Endothelial cell of umbilical vein (primary cell): ENCODE measurements at regions not wholly inside any gene's neighbourhood (a gene's known extent, or its start where the extent isn't known, plus 50 kb on each side); places are given as distances from the start of the nearest gene placed in this dataset.

Source experiments
- BruUV-seq: library from RNA; stranded (reverse); fragments of 400-500 nt; replicated peaks from 2 replicates; lab custom pipeline; 2021; lab: Mats Ljungman, UMichigan
- CTCF ChIA-PET: fragments of 300-600, 350-600 bp; sonication (Branson Sonifier 250); formaldehyde crosslinking; loops from one replicate; lab custom pipeline; 2021; ENCODE audit warnings: antibody characterized with exemption, inconsistent platforms; lab: Charles Lee
- POLR2A ChIA-PET: fragments of 300-600, 350-600 bp; sonication (Branson Sonifier 250); formaldehyde crosslinking; loops from one replicate; lab custom pipeline; 2021; ENCODE audit warnings: antibody characterized with exemption, inconsistent platforms; lab: Charles Lee
- DNase-seq: peaks from one replicate; pipeline ENCODE4 v3.0.0-alpha.2; 2011; ENCODE audit warnings: low read depth, low spot score
- FAIRE-seq: peaks from 2 replicates; lab custom pipeline; 2011; peaks lifted over from hg19 to GRCh38; lab: Jason Lieb, UNC
- H2AFZ ChIP-seq: 2 replicates; pipeline ENCODE4 v1.6.0; 2012; ENCODE audit warnings: low read depth, low read length, control low read depth, inconsistent platforms
- H3K27ac ChIP-seq: 2 replicates; pipeline ENCODE4 v1.5.1; 2011; ENCODE audit warnings: low read depth, mild to moderate bottlenecking, control low read depth, low read length, moderate library complexity; ENCODE audit not compliant: insufficient read depth
- H3K27me3 ChIP-seq, 2 experiments: 2 replicates each; pipeline versions ENCODE4 v1.6.0 to v1.6.1; 2011; ENCODE audit warnings: low read length in 2 of 2, mixed read lengths in 1 of 2; ENCODE audit not compliant: control insufficient read depth in 2 of 2, insufficient read depth in 2 of 2
- H3K36me3 ChIP-seq, 2 experiments: 2 replicates in 1 of 2; 3 replicates in 1 of 2; pipeline ENCODE4 v1.5.1; 2011; ENCODE audit warnings: low read length in 2 of 2, mild to moderate bottlenecking in 1 of 2, moderate library complexity in 1 of 2; ENCODE audit not compliant: control insufficient read depth in 2 of 2, insufficient read depth in 2 of 2; ENCODE audit errors: extremely low read depth in 1 of 2
- H3K4me1 ChIP-seq: 3 replicates; pipeline ENCODE4 v1.5.1; 2011; ENCODE audit warnings: mild to moderate bottlenecking, low read length; ENCODE audit not compliant: control insufficient read depth, insufficient read depth; ENCODE audit errors: extremely low read depth
- H3K4me2 ChIP-seq: 2 replicates; pipeline ENCODE4 v1.6.1; 2011; ENCODE audit warnings: low read length, control low read depth, mixed read lengths; ENCODE audit not compliant: insufficient read depth
- H3K4me3 ChIP-seq, 3 experiments: fragments of 200-600 bp in 1 of 3; sonication (generic), shearing (Covaris generic) in 1 of 3; replicated peaks in 1 of 3; 2 replicates each; pipeline ENCODE4 v1.5.1; 2011 to 2016; ENCODE audit warnings: control low read depth in 3 of 3, low read length in 3 of 3, mild to moderate bottlenecking in 2 of 3, inconsistent platforms in 1 of 3, low read depth in 1 of 3, moderate library complexity in 1 of 3; ENCODE audit not compliant: insufficient read depth in 1 of 3
- H3K79me2 ChIP-seq: 2 replicates; pipeline ENCODE4 v1.6.0; 2012; ENCODE audit warnings: low read length, inconsistent platforms; ENCODE audit not compliant: control insufficient read depth, insufficient read depth
- H3K9ac ChIP-seq: replicated peaks from 2 replicates; pipeline ENCODE3; 2011; ENCODE audit warnings: low read length, control low read depth; ENCODE audit not compliant: insufficient read depth; ENCODE audit errors: extremely low read depth
- H3K9me1 ChIP-seq: replicated peaks from 3 replicates; pipeline ENCODE4 v1.6.0; 2011; ENCODE audit warnings: mild to moderate bottlenecking, low read length; ENCODE audit not compliant: control insufficient read depth, insufficient read depth; ENCODE audit errors: extremely low read depth
- H3K9me3 ChIP-seq: replicated peaks from 2 replicates; pipeline ENCODE4 v1.5.1; 2012; ENCODE audit warnings: low read length, inconsistent platforms; ENCODE audit not compliant: control insufficient read depth, insufficient read depth
- H4K20me1 ChIP-seq: replicated peaks from 2 replicates; pipeline ENCODE3; 2011; ENCODE audit warnings: mild to moderate bottlenecking, low read length; ENCODE audit not compliant: control insufficient read depth, insufficient read depth; ENCODE audit errors: extremely low read depth
- EZH2 ChIP-seq: IDR thresholded peaks from 2 replicates; pipeline ENCODE4 v1.6.1; 2012; ENCODE audit warnings: borderline replicate concordance, low read depth, mild to moderate bottlenecking, moderate library complexity, low read length, inconsistent platforms; ENCODE audit not compliant: severe bottlenecking
- FOS ChIP-seq: IDR thresholded peaks from 2 replicates; pipeline ENCODE4 v1.6.1; 2011; ENCODE audit warnings: mild to moderate bottlenecking, low read length, moderate library complexity, borderline replicate concordance; ENCODE audit not compliant: insufficient read depth
- GATA2 ChIP-seq: IDR thresholded peaks from 2 replicates; pipeline ENCODE4 v1.7.0; 2011; ENCODE audit warnings: low read depth, mild to moderate bottlenecking, moderate library complexity, mixed read lengths, low read length; ENCODE audit not compliant: insufficient read length, insufficient read depth
- JUN ChIP-seq: IDR thresholded peaks from 2 replicates; pipeline ENCODE4 v1.6.1; 2011; ENCODE audit warnings: borderline replicate concordance, low read depth; ENCODE audit not compliant: insufficient read length, insufficient read depth
- MYC ChIP-seq: IDR thresholded peaks from one replicate; pipeline ENCODE4 v1.6.1; 2011; ENCODE audit warnings: mild to moderate bottlenecking, low read depth, low read length
- POLR2A ChIP-seq: IDR thresholded peaks from 2 replicates; pipeline ENCODE4 v1.6.1; 2012; ENCODE audit warnings: low read depth, mild to moderate bottlenecking, control low read depth, low read length
- POLR2AphosphoS5 ChIP-seq: IDR thresholded peaks from 2 replicates; pipeline ENCODE4 v1.6.1; 2012; ENCODE audit warnings: low read depth, mild to moderate bottlenecking, control low read depth, low read length, moderate library complexity; ENCODE audit not compliant: insufficient read depth
- dilution Hi-C: fragments of 300-500 bp; cut with MboI; formaldehyde crosslinking; loops from one replicate; pipeline ENCODE4 v1.15.0; 2019; ENCODE audit warnings: low sequenced_read_pairs; ENCODE audit not compliant: extremely low pct_ligation_motif_present
- intact Hi-C: fragments of 100-400 bp; cut with micrococcal nuclease; formaldehyde crosslinking; loops from one replicate; pipeline ENCODE4 v1.10.0; 2022
- TF ChIP-seq, protein P1 (sequence below), 2 donors: IDR thresholded peaks; 1 replicate in 1 of 2; 2 replicates in 1 of 2; pipeline ENCODE4 v1.5.1; 2011; ENCODE audit warnings: low read length in 2 of 2, mild to moderate bottlenecking in 2 of 2, moderate library complexity in 2 of 2, control low read depth in 1 of 2, inconsistent platforms in 1 of 2, low read depth in 1 of 2; ENCODE audit not compliant: insufficient read depth in 1 of 2; ENCODE audit errors: extremely low read depth in 1 of 2
- TF ChIP-seq, protein P2 (sequence below): IDR thresholded peaks from 2 replicates; pipeline ENCODE4 v1.6.1; 2011; ENCODE audit not compliant: insufficient read depth, insufficient read length

DNA sequence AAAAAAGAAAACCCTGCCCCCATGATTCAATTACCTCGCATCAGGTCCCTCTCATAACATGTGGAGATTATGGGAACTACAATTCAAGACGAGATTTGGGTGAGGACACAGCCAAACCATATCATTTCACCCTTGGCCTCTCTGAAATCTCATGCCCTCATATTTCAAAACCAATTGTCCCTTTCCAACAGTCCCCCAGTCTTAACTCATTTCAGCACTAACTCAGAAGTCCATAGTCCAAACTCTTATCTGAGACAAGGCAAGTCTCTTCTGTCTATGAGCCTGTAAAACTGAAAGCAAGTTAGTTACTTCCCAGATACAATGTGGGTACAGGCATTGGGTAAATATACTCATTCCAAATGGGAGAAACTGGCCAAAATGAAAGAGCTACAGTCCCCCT, 536.1 kb downstream of the MEI4 start:
- no peak overlapping the region for H3K9ac ChIP-seq
- ChIA-PET POLR2A (no interaction called here), CTCF (no interaction called here)
- intact Hi-C loops (no loop called here), dilution Hi-C loops (no loop called here)
- FAIRE-seq, result no peak
- no peaks in the 10 kb centered on the region for H3K4me1 ChIP-seq
- H4K20me1 ChIP-seq, result no peaks in the 10 kb centered on the region
- no peak for DNase-seq
- H3K27me3 ChIP-seq, result no peaks in the 10 kb centered on the region
- no peak for TF ChIP-seq JUN
- TF ChIP-seq, protein P1, sequence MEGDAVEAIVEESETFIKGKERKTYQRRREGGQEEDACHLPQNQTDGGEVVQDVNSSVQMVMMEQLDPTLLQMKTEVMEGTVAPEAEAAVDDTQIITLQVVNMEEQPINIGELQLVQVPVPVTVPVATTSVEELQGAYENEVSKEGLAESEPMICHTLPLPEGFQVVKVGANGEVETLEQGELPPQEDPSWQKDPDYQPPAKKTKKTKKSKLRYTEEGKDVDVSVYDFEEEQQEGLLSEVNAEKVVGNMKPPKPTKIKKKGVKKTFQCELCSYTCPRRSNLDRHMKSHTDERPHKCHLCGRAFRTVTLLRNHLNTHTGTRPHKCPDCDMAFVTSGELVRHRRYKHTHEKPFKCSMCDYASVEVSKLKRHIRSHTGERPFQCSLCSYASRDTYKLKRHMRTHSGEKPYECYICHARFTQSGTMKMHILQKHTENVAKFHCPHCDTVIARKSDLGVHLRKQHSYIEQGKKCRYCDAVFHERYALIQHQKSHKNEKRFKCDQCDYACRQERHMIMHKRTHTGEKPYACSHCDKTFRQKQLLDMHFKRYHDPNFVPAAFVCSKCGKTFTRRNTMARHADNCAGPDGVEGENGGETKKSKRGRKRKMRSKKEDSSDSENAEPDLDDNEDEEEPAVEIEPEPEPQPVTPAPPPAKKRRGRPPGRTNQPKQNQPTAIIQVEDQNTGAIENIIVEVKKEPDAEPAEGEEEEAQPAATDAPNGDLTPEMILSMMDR (IDR thresholded peaks at IDR 0.05; ENCODE audit: extremely low read depth in 1 of 2, insufficient read depth in 1 of 2, low read depth in 1 of 2, low read length in 2 of 2), result no peak
- no peak for TF ChIP-seq MYC
- no peak for TF ChIP-seq POLR2A
- no peak for TF ChIP-seq FOS
- TF ChIP-seq, protein P2, sequence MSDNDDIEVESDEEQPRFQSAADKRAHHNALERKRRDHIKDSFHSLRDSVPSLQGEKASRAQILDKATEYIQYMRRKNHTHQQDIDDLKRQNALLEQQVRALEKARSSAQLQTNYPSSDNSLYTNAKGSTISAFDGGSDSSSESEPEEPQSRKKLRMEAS, result no peak
- TF ChIP-seq EZH2, result no peak
- no peak for TF ChIP-seq GATA2
- no peak for TF ChIP-seq POLR2AphosphoS5
- no peak overlapping the region for H3K4me2 ChIP-seq
- H3K9me1 ChIP-seq, result no peaks in the 10 kb centered on the region
- no peak overlapping the region for H2AFZ ChIP-seq
- H3K79me2 ChIP-seq, result no peaks in the 10 kb centered on the region
- H3K4me3 ChIP-seq, result no peak overlapping the region
- no peak overlapping the region for H3K27ac ChIP-seq
- H3K9me3 ChIP-seq, result no peaks in the 10 kb centered on the region
- no TSS peak for BruUV-seq
- no peaks in the 10 kb centered on the region for H3K36me3 ChIP-seq
